ENCODE measurements at regions not wholly inside any gene's neighbourhood (a gene's known extent, or its start where the extent isn't known, plus 50 kb on each side); places are given as distances from the start of the nearest gene placed in this dataset.

DNA sequence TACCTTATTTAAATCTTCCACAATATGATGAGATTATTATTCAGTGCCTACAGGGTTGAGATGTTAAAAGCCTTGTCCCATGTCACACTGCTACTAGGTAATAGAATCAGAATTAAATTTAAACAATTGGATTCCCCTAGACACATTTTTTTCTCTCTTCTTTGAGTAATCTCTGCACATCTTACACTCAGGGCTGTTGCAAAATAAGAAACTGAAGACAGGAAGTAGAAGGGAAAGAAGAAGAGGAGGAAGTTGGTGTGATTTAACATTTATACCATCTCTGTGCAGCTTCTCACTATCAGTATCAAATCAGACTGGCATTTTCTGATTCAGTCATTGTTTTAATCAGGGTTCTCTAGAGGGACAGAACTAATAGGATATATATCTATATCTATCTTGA is 677.6 kb downstream of the IRS1 start:
- POLR2A ChIA-PET, result no interaction called here
- no peak overlapping the region for H3K4me3 ChIP-seq (replicated peaks in 1 of 3; ENCODE audit: insufficient read depth in 1 of 3, low read depth in 2 of 3, low read length in 3 of 3)
- H3K4me2 ChIP-seq (ENCODE audit: low read depth, low read length), result no peak overlapping the region
- ATAC-seq (no peak), DNase-seq (ENCODE audit: low spot score) (no peak), FAIRE-seq (no peak)
- no peak overlapping the region for H2AFZ ChIP-seq (ENCODE audit: low read length)
- H4K20me1 ChIP-seq (ENCODE audit: insufficient read depth, low read length), result no peaks in the 10 kb centered on the region
- intact Hi-C loops (cut with micrococcal nuclease; ENCODE audit: unreplicated experiment), result no loop called here
- H3K9me3 ChIP-seq (ENCODE audit: low read length), result no peaks in the 10 kb centered on the region
- no TSS peak for BruUV-seq (replicated peaks)
- H3K27ac ChIP-seq (ENCODE audit: extremely low read length, insufficient read depth, low read length), result no peak overlapping the region
- CTCF ChIA-PET (ENCODE audit: low intra/inter-chr PET ratio, low total read pairs), result no interaction called here
- H3K36me3 ChIP-seq (replicated peaks in 1 of 2; ENCODE audit: control insufficient read depth in 1 of 2, insufficient read depth in 2 of 2, low read length in 2 of 2), result no peaks in the 10 kb centered on the region
- no peaks in the 10 kb centered on the region for H3K27me3 ChIP-seq (ENCODE audit: control insufficient read depth in 1 of 2, insufficient read depth in 2 of 2, low read length in 2 of 2)
- peaks cover 59% of the 10 kb centered on the region for H3K4me1 ChIP-seq (ENCODE audit: insufficient read depth, low read length)
- in situ Hi-C loops (cut with HindIII; ENCODE audit: extremely low pct_ligation_motif_present, low pct_unique_long_range_greater_than_20kb), result no loop called here
- H3K9ac ChIP-seq (ENCODE audit: insufficient read depth, low read depth, low read length), result no peak overlapping the region
- H3K79me2 ChIP-seq (ENCODE audit: insufficient read depth, low read length), result no peaks in the 10 kb centered on the region
- TF ChIP-seq BORCS8-MEF2B (CRISPR knock-in tag; IDR thresholded peaks at IDR 0.05) (no peak), KDM5A (IDR thresholded peaks at IDR 0.05; ENCODE audit: borderline replicate concordance, low read length) (no peak), PCBP1 (IDR thresholded peaks at IDR 0.05; ENCODE audit: borderline replicate concordance, low read depth, low read length) (no peak), NFIB (CRISPR knock-in tag; IDR thresholded peaks at IDR 0.05; ENCODE audit: borderline replicate concordance) (no peak), CENPBD1 (CRISPR knock-in tag; IDR thresholded peaks at IDR 0.05; ENCODE audit: borderline replicate concordance, low read depth) (no peak), ZBTB21 (CRISPR knock-in tag; IDR thresholded peaks at IDR 0.05) (no peak), ZNF577 (CRISPR knock-in tag; IDR thresholded peaks at IDR 0.05; ENCODE audit: borderline replicate concordance, low read depth) (no peak), BHLHE40 (IDR thresholded peaks at IDR 0.05; ENCODE audit: low read length) (no peak), ZMAT5 (CRISPR knock-in tag; IDR thresholded peaks at IDR 0.05; ENCODE audit: borderline replicate concordance, low read depth) (no peak), ZNF101 (CRISPR knock-in tag; IDR thresholded peaks at IDR 0.05; ENCODE audit: borderline replicate concordance, low read depth) (no peak), ZNF354B (CRISPR knock-in tag; IDR thresholded peaks at IDR 0.05) (no peak), YEATS4 (CRISPR knock-in tag; IDR thresholded peaks at IDR 0.05; ENCODE audit: borderline replicate concordance) (no peak), ZFP36 (IDR thresholded peaks at IDR 0.05; ENCODE audit: borderline replicate concordance, low read depth, low read length, partially characterized antibody) (no peak)
- TF ChIP-seq, protein P1, sequence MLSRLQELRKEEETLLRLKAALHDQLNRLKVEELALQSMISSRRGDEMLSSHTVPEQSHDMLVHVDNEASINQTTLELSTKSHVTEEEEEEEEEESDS (CRISPR knock-in tag; IDR thresholded peaks at IDR 0.05; ENCODE audit: borderline replicate concordance), result no peak
- TF ChIP-seq, protein P2, sequence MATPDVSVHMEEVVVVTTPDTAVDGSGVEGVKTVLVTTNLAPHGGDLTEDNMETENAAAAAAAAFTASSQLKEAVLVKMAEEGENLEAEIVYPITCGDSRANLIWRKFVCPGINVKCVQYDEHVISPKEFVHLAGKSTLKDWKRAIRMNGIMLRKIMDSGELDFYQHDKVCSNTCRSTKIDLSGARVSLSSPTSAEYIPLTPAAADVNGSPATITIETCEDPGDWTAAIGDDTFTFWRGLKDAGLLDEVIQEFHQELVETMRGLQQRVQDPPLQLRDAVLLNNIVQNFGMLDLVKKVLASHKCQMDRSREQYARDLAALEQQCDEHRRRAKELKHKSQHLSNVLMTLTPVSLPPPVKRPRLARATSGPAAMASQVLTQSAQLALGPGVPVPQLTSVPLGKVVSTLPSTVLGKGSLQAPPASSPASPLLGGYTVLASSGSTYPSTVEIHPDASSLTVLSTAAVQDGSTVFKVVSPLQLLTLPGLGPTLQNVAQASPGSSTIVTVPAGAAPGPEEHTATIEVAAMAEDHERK (CRISPR knock-in tag; IDR thresholded peaks at IDR 0.05; ENCODE audit: low read depth), result no peak
- TF ChIP-seq, protein P3, sequence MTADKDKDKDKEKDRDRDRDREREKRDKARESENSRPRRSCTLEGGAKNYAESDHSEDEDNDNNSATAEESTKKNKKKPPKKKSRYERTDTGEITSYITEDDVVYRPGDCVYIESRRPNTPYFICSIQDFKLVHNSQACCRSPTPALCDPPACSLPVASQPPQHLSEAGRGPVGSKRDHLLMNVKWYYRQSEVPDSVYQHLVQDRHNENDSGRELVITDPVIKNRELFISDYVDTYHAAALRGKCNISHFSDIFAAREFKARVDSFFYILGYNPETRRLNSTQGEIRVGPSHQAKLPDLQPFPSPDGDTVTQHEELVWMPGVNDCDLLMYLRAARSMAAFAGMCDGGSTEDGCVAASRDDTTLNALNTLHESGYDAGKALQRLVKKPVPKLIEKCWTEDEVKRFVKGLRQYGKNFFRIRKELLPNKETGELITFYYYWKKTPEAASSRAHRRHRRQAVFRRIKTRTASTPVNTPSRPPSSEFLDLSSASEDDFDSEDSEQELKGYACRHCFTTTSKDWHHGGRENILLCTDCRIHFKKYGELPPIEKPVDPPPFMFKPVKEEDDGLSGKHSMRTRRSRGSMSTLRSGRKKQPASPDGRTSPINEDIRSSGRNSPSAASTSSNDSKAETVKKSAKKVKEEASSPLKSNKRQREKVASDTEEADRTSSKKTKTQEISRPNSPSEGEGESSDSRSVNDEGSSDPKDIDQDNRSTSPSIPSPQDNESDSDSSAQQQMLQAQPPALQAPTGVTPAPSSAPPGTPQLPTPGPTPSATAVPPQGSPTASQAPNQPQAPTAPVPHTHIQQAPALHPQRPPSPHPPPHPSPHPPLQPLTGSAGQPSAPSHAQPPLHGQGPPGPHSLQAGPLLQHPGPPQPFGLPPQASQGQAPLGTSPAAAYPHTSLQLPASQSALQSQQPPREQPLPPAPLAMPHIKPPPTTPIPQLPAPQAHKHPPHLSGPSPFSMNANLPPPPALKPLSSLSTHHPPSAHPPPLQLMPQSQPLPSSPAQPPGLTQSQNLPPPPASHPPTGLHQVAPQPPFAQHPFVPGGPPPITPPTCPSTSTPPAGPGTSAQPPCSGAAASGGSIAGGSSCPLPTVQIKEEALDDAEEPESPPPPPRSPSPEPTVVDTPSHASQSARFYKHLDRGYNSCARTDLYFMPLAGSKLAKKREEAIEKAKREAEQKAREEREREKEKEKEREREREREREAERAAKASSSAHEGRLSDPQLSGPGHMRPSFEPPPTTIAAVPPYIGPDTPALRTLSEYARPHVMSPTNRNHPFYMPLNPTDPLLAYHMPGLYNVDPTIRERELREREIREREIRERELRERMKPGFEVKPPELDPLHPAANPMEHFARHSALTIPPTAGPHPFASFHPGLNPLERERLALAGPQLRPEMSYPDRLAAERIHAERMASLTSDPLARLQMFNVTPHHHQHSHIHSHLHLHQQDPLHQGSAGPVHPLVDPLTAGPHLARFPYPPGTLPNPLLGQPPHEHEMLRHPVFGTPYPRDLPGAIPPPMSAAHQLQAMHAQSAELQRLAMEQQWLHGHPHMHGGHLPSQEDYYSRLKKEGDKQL (CRISPR knock-in tag; IDR thresholded peaks at IDR 0.05; ENCODE audit: low read depth), result no peak
- TF ChIP-seq, protein P4, sequence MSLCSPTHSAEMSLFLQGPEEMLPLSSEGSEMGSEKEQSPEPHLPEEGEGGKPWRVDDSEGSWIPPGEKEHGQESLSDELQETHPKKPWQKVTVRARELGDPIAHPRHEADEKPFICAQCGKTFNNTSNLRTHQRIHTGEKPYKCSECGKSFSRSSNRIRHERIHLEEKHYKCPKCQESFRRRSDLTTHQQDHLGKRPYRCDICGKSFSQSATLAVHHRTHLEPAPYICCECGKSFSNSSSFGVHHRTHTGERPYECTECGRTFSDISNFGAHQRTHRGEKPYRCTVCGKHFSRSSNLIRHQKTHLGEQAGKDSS (CRISPR knock-in tag; IDR thresholded peaks at IDR 0.05; ENCODE audit: borderline replicate concordance, low read depth), result no peak
